LNCaP clone FGC (cell line): ENCODE measurements at regions not wholly inside any gene's neighbourhood (a gene's known extent, or its start where the extent isn't known, plus 50 kb on each side); places are given as distances from the start of the nearest gene placed in this dataset.

Experiments
- DNase-seq: peaks from one replicate; pipeline ENCODE4 v3.0.0-alpha.2; 2011; ENCODE audit warnings: low read depth
- H3K4me3 ChIP-seq: 2 replicates; pipeline ENCODE4 v1.5.1; 2011; ENCODE audit warnings: mild to moderate bottlenecking, low read depth, low read length, control low read depth
- TF ChIP-seq, protein P1 (sequence below): IDR thresholded peaks from 2 replicates; pipeline ENCODE4 v1.5.1; 2012; ENCODE audit warnings: mild to moderate bottlenecking; ENCODE audit not compliant: control insufficient read depth, insufficient read depth; ENCODE audit errors: extremely low read depth

DNA sequence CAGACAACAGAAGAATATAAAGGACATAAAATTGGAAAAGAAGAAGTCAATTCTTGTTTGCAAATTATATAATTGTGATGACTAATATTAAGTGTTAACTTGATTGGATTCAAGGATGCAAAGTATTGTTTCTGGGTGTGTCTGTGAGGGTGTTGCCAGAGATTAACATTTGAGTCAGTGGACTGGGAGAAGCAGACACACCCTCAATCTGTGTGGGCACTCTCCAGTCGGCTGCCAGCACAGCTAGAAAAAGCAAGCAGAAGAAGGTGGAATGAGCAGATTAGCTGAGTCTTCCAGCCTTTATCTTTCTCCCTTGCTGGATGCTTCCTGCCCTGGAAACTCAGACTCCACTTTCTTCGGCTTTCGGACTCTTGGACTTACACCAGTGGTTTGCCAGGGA, 51.7 kb downstream of the UBE2NL start:
- TF ChIP-seq, protein P1, sequence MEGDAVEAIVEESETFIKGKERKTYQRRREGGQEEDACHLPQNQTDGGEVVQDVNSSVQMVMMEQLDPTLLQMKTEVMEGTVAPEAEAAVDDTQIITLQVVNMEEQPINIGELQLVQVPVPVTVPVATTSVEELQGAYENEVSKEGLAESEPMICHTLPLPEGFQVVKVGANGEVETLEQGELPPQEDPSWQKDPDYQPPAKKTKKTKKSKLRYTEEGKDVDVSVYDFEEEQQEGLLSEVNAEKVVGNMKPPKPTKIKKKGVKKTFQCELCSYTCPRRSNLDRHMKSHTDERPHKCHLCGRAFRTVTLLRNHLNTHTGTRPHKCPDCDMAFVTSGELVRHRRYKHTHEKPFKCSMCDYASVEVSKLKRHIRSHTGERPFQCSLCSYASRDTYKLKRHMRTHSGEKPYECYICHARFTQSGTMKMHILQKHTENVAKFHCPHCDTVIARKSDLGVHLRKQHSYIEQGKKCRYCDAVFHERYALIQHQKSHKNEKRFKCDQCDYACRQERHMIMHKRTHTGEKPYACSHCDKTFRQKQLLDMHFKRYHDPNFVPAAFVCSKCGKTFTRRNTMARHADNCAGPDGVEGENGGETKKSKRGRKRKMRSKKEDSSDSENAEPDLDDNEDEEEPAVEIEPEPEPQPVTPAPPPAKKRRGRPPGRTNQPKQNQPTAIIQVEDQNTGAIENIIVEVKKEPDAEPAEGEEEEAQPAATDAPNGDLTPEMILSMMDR: no peak
- H3K4me3 ChIP-seq: no peak overlapping the region
- no peak for DNase-seq

DNA sequence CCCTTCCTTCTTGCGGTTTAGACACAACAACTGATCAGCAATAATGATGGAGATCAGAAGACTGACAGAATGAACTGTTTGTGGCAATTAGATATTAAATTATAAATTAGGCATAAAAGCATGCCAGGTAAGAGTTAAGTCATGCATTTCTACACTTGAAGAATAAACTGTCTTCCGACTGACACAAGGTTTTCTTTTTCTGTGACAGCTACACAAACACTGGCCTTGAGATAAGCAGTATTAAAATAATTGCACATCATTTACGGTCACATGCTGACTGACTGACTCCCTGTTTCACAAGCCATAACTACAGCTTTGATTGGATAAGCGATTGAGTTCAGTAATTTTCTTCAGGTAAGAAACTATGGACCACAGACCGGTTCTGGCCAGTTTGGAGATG, 56.2 kb downstream of the UBE2NL start:
- no peak for DNase-seq
- TF ChIP-seq, protein P1: no peak
- H3K4me3 ChIP-seq: no peak overlapping the region

DNA sequence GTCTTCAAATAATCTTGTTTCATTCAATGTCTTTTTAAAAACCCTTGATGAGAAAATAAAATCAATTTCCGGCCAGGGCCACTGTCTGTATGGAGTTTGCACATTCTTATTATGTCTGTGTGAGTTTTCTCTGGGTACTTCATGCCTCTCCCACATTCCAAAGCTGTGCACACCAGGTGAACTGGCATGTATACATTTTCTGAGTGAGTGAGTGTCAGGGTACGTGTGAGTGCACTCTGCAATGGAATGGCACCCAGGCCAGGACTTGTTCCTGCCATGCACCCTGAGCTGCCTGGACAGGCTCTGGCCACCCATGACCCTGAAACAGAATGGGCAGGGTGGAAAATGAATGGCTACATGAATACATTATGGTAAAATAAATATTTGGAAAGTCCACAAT, 61.3 kb downstream of the UBE2NL start:
- no peak for DNase-seq
- no peak overlapping the region for H3K4me3 ChIP-seq
- TF ChIP-seq, protein P1: no peak

DNA sequence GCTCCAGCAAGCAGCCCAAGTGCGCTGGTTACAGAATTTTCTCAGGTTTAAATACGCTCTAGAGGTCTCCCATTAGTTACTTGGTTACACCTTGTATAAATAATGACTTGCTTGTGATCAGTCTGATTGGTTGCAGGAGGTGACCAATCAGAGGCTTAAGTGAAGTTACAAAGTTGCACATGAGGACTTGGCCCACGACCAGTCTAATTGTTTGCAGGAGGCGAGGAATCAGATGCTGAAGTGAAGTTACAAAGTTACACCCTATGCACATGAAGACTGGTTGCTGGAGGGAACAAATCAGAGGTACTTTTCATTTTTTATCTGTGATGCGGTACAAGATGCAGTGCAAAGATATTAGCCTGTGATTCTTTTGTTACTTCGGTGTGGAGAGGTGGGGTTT, 80.7 kb downstream of the UBE2NL start:
- TF ChIP-seq, protein P1: no peak
- no peak for DNase-seq
- H3K4me3 ChIP-seq: no peak overlapping the region

DNA sequence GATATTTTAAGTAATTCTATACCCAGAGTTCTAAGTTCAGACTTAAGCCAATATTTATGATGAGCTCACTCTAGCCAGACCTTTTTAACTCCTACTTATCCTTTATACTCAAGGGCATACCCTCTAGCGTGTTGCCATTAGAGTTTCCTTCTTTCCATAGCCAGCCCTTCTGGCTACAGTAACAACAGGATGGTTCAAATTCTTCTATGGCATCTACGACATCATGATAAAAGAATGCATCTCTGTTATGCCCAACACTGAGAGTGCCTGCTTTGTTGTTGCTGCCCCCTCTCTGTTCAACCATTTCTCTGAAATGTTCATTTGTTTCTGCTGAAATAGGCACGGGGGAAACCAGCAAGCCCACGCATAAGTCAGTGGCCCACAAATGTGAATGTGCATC, 104.5 kb downstream of the UBE2NL start:
- TF ChIP-seq, protein P1: no peak

DNA sequence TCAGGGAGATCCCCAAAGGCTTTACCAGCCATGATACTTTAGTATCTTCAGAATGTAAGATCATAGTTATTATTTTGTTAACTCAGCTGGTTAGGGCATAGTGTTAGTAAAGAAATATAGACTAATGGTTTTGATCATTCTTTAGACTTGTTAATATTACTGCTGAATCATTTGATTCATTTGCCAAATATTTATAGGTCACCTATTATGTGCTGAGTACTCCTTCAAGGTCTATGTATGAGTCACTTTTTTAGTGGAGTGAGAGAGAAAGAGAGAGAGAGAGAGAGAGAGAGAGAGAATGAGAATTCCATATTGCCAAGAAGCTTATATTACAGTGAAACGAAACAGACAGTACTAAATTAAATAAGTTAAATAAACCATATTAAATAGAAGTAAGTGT, 110.3 kb downstream of the UBE2NL start:
- no peak for DNase-seq
- H3K4me3 ChIP-seq: no peak overlapping the region
- TF ChIP-seq, protein P1: no peak

More for the DNA sequence above, 104.5 kb downstream of the UBE2NL start:
- no peak for DNase-seq
- H3K4me3 ChIP-seq: no peak overlapping the region

DNA sequence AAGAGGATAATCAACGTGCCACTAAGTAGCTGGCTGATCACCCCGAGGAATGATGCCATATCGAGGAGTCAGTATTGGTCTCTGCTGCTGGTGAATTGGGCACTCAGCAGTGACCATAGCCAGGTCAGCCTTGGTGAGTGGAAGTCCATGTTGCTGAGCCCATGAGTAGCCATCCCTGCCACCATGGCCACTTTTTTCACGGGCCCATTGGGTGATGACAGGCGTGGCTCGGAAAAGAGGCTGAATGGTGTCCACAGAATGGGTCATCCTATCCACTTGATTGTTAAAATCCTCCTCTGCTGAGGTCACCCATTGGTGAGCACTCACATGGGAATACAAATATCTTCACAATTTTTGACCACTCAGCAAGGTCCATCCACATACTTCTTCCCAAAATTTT, 114.4 kb downstream of the UBE2NL start:
- no peak overlapping the region for H3K4me3 ChIP-seq
- TF ChIP-seq, protein P1: no peak
- DNase-seq: no peak
